Activated CD4-positive, alpha-beta T cell treated with anti-CD3 and anti-CD28 coated beads, Interleukin-2, amount 50 U/mL, for 1 hour (primary cell): ENCODE measurements at regions not wholly inside any gene's neighbourhood (a gene's known extent, or its start where the extent isn't known, plus 50 kb on each side); places are given as distances from the start of the nearest gene placed in this dataset.
"Not testable (repeated sequence)": the region's sequence is repeated elsewhere in the genome, so short reads cannot be mapped to it uniquely, and the experiment has no call there.

Experiments used
- DNase-seq: peaks from one replicate; pipeline ENCODE4 v3.0.0-alpha.2; 2020

DNA sequence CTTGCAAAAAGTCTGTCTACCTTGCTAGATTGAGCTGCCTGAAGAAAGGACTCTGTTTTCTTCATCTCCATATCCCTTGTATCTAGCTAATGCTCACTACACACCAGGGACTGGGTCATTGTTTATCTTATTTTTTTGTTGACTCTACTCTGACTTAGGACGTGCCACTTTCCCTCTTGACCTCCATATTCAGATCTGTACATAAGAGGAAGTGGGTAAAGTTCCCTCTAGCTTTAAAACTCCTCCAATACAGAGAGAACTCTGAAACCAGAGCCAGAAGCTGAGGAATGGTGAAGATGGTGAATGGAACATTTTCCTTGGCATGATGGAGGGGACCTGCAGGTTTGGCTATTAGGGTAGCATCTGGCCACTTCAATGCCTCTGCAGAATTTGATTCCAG lies 2026.1 kb upstream of the TENM3 start:
- no peak for DNase-seq

DNA sequence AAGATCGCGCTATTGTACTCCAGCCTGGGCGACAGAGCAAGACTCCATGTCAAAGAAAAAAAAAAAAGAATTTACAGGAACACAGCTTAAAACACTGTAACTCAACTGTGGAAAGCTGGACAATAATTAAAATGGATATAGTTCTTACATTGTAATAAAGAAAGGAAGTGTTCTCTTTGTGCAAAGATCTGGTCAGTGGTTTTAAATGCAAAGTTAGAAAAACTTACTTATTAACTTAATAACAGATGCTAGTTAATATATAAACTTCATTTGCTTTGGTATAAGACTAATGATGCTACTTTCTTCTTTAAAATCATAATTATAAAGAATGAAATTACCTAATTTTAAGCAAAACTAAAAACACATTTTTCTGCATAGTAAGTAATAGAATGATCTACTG lies 2024.1 kb upstream of the TENM3 start:
- no peak for DNase-seq

DNA sequence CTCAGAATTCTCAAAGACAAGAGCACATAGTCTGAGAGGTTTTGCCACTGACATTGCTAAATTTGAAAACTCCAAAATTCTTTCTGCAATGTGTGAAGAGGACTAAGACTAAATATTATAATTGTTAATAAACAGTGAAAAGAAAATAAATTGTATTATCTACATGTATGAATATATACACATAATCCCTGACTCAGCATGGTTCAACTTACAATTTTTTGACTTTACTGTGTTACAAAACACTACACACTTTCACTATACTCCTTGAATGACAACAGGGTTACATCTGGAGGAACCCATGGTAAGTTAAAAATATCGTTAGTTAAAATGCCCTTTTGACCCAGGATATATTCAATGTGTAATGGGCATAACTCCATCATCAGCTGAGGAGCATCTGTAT lies 2017.2 kb upstream of the TENM3 start:
- DNase-seq = no peak

DNA sequence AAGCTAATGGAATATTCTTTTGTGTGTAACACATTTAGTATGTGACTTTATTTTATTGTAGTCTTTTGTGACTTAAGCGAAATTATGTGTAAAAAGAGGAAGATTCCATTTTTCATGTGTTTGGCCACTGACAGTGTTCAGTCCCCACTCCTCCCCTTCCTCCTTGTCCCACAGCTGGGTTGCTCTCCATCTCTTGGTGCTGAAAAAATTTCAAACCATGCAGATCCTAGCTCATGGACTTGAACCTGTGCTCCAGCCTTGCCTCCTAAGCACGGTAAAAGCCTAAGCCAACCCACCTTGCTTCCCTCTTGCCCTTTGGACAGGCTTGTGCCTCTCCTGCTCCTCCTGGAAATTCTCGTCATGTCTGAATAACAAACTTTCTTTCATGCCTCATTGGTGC lies 2008.5 kb upstream of the TENM3 start:
- DNase-seq = no peak

DNA sequence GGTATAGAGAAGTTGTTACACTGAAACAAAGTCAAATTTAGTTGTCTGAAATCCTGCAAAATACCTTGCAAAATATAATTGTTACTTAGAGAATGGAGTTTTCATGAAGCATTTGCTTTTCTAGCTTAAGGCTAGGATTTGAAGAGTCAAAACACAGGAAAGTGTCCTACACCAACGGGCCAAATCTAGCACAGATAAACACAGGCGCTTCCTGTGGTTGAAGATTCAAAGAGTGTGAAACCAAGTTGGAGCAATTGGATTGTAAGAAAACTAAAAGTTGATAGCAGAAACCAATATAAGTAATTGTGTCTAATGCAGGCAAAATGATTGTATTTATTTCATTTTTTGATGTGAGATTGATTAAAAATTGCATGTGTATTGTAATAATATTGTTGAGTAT lies 2002.5 kb upstream of the TENM3 start:
- no peak for DNase-seq

DNA sequence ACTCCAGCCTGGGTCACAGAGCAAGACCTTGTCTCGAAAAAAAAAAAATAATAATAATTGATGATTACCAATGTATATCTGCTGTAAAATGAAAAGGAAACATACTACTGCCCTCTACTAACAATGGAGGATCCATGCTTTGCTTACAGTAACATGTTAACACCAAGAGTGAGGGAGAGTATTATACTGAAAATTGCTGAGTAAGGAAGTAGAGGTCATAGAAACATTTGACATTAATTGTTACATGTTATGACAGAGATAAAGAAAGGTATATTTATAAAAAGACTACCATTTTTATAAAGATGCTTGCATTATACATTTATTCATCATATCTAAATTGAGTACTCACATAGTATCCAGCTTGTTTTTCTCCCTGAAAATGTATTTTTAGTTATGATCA lies 1989.8 kb upstream of the TENM3 start:
- no peak for DNase-seq

DNA sequence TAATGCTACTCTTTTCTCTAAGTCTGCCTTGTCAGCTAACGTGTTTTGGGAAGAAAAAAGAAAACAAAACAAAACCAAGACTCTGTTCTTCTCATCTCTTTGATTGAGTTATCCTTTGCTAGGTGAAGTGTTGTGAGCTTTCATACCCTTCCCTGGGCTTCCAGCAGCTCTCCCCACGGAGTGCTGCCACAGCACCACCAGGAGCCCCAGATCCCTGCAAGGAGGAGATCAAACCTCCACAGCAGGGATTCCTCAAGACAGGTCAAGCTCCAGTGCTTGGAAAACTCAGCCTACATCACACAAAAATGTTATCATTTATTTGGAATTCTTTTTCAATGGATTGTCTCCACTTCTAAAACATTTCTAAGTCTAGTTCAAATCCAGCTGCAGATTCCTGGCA lies 1981.9 kb upstream of the TENM3 start:
- DNase-seq = no peak

DNA sequence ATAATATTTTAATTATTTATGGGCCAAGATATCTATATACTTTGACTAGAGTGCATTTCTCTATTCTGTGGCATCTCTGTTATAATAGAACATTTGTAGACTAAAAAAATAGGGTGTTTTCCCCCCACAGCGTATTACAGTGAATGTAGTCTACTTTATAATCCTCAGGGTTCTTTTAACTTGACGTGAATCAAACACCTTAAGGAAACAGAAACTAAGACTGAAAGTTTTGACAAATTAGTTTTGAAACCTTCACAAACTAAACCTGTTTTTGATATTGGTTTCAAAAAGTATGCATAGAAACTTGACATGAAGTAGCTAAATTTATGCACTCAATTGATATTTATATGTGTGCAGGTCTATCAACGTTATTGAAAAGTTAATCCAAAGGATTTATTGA lies 1963.1 kb upstream of the TENM3 start:
- no peak for DNase-seq

DNA sequence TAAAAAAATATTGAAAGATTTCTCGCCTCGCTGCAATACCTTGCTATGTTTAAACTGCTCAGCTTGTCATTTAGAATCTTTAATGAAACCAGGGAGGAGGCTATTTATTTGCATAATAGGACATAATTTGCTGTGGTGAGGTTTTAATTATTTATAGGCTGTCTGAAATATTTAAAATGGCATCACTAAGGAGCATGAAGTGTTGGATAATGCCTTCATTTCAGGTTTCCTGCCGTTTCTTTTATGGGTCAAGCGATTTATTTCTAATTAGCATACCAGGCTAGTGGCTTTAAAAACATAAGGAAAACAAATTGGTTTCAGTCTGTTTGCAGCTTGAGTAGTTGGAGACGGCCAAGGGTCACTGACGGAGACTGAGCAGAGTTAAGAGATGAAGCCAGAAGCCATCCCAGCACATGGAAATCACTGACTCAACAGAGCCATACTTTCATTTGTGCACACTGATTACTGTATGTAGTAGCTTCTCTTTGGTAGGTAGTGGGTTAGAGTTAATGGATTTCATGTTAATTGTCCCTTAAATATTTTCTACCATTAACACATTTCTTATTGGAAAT lies 1962.4 kb upstream of the TENM3 start:
- DNase-seq = no peak

DNA sequence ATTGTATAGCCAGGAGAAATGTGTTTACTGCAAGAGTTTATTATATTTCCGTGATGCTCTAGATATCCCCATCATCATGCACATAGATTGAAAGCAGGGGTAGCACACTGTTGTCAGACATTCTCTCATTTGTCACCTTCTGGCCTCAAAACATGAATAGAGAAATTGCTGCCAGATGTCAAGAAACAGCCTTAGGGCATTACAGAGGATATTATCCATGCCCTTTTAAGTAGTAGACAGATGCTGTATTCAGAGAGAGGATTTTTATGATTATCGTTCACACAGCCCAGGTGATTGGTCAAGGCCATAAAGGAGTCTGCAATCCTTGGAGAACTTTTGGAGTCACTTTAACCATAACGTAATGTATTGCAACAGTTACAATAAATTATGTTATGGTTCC lies 1961.5 kb upstream of the TENM3 start:
- DNase-seq = no peak

DNA sequence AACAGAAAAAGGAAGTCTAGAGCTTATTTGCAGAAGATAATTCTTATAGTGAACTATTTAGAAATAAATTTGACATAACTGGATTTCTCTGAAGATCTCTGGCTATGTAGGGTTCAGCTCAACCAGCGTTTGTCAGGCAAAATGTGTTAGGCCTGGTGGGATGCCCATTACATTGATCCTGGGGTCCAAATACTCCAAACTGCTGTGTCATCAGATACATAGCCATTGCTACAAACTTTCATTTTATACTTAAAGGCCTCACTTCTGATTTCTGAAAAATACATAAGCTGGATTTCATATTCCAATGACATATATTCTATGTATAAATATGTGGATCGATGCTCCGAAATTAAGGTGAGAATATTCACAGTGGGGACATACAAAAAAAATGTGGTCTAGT lies 1958.9 kb upstream of the TENM3 start:
- no peak for DNase-seq

DNA sequence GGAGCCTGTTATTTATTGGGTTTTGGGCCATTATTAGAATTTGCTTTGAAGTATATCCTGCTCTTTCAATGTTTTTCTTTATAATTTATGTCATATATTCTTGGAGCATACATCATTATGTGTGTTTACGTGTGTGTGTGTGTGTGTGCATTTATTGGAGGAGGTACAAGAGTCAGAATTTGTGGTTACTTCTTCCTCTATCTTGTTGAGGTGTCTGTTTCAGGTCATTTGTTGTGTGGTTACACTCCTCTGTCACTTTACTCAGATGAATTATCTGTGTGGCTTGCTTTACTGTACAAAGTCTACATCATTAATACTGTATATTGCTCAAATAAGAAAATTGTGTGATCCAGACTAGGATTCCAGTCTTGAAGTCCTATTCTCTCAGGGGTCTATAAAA lies 1957.4 kb upstream of the TENM3 start:
- DNase-seq = no peak

DNA sequence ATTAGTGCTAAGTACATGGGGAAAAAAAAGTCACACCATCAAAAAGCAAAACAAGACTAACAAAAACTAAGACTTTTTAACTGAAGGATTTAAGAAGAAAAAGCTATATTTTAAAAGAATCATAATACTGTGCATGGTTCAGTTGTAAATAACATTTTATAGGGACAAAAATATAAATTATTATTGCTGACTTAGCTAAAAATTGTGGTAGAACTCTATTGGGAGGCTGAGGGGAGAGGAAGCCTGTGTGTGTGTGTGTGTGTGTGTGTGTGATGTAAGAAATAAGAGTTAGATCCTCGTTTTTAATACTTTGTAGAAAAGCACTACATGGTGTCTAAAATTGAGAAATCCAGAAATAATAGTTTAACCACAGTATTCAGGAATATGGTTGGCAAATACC lies 1950.9 kb upstream of the TENM3 start:
- DNase-seq = no peak

DNA sequence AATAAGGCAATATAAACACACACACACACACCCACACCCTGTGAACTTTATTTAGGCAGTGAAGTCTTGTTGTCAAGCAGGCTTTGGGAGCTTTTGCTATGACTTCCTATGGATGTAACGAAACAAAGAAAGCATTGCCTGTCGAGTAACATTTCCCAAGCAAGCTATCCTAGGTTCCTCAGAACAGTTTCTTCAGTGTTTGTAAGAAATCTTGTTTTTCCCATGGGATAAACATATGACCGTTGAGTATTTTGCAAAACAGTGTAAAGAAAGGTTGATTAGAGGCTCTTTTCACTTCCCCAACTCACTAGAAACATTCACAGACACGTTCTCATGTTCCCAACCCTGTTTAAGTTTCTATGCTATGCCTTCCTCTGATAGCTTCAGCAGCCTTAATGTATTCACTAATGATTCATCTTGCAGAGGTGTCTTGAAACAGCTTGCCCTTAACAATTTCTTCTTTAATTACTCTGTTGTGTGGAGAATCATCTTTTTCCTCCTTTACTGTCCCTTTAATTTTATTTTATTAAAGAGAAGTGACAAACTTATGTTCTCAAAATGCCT lies 1947.1 kb upstream of the TENM3 start:
- no peak for DNase-seq

DNA sequence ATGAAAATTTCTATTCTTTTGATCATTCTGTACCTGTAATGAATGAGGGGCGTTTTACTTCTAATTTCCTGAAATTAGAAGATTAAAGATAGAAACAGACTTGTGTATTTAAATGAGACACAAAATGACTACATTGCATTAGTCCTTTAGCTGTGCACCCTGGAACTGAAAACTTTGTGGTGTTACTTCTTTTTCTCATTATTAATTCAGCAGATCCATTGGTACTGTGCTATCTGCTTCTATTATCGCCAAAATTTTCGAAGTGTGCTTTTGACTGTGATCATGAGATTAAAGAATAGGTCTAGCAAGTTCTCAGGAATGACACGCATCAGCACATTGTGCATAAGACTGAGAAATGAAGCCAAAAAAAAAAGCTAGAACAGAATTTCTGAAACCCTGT lies 1938.9 kb upstream of the TENM3 start:
- no peak for DNase-seq

DNA sequence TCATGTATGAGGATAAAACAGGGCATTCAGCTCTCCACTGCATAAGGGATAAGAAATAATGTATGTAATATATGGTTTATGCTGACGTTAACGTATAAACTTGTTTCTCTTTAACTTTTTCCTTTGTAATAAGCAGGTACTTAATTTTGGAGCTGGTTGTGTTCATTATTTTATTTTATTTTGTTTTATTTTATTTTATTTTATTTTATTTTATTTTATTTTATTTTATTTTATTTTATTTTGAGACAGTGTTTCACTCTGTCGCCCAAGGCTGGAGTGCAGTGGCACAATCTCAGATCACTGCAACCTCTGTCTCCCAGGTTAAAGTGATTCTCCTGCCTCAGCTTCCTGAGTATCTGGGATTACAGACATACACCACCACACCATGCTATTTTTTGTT lies 1932.6 kb upstream of the TENM3 start:
- no peak for DNase-seq

DNA sequence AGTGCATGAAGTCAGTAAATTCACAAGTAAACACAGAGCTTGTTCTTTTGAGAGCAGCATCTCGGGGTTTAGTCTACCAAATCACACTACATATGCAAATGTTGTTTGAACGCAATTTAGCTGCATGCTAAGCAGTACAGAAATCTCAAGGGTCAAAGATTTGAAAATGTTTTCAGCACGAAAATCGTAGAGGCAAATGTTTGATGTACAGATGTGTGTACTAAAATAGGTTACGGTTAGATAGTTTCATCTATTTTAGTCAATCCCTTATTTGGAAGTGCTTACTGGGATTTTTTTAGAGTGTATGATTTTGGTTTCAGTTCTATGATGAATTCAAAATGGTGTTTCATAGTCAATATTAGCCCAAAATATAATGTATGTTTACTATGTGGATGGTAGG lies 1928.2 kb upstream of the TENM3 start:
- DNase-seq = no peak

DNA sequence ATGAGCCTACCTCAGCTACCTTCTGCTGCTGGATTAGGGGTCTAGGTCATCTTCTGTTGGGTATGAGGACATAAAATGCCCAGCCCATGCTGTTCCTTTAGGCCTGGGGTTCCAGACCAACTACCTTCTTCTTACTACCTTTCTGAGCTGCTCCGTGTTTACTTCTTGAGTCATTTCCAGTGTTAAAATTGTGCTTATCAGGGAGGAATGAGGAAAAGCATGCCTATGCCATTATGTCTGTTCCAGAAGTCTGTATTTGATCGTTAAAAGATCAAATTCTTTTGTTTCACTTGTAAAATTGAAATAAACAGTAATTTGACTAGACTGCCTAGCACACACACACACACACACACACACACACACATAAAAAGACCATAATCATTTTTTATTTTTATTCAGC lies 1912.7 kb upstream of the TENM3 start:
- no peak for DNase-seq

DNA sequence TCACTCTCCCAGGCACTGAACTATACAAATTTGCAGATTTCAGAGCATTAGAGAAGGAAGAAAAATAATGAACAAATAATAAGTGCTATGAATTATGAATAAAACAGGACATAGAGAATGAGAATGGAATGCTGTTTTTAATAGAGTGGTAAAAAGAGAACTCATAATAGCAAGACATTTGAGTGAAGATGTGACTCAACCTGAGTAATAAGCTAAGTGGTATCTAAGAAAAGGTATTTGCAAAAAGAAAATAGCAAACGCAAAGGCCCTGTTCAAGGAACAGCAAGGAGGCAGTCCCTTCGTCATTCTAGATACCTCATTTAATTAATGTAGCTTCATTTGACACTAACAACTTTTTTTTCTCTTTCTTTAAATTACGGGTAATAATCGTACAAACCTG lies 1910.0 kb upstream of the TENM3 start:
- no peak for DNase-seq

DNA sequence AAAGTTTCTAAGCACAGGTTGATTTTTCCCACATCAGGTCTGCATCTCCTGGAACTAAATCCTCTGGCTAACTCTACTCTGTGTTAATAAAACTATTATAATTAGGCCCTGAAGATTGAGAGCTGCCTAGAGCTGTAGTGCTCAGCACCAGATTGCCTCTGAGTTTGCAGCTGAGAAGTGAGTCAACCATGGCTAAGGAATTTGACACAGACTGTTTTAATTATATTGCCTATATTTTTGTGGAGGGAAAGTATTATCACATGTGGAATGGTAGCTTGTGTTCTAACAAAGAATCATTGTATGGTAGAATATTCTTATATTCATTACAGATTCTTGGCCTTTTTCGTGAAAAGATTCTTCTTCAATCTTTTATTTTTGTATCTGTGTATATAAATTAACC lies 1907.6 kb upstream of the TENM3 start:
- DNase-seq = no peak

DNA sequence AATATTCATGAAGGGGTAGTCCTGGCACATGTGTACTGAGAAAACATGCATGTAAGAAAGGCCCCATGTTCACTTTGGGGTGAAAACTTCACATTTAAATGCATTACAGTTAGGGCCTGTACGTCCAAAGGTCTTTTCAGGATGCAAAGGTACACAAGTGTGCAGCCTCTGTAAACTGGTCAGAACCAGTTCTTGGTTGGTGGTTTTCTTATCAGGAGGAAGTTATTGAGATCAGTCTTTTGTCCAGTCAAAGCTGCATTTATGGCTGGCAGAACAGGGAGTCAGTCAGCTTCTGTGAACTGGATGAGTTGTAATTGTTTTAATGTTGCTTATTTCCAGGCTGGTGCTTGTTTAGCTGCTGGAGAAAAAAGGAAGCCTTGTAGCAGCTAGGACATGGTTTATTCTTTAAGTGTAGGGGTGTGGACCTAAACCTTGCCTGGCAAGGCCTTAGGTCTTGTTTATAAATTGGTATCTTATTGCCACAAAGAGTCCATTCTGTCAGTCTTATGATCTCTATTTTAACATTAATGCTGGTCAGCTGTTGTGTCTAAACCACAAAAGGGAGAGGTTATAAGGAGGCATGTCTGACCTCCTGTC lies 1906.6 kb upstream of the TENM3 start:
- no peak for DNase-seq

DNA sequence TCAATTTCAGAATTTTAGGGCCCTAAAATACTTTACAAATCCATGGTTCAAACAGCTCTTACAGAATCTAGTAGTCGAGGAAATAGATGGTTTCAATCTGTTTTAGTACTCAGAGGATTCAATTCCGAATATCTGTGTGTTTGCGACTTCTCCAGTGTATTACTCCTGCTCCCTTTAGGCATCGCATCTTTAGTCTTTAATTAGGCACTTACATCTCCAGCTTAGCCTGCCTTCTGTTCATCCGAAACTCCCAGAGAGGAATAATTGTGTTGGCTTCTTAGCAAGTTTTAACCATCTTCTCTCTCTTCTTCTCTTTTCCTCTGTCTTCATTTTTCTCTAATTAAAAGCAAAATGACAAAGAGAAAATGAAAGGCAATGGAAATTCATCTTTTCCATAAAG lies 1901.3 kb upstream of the TENM3 start:
- DNase-seq = no peak

DNA sequence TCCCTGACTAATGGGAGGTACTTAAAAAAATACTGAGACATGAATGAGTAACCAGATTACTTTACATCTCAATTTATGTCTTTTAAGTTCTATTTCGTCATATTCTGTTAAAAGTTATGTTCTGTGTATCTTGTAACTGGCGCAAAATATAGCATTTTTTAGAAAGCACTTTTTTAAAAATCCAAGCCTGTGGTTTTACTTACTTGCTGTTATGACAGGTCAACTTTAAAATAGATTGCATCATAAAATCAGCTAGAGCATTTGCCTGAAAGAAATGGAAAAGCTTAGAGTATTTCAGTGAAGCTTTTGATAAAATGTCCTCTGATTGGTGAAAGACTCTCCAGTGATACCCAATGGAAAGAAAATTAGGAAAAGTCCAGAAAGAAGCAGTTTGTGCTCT lies 1892.3 kb upstream of the TENM3 start:
- no peak for DNase-seq

DNA sequence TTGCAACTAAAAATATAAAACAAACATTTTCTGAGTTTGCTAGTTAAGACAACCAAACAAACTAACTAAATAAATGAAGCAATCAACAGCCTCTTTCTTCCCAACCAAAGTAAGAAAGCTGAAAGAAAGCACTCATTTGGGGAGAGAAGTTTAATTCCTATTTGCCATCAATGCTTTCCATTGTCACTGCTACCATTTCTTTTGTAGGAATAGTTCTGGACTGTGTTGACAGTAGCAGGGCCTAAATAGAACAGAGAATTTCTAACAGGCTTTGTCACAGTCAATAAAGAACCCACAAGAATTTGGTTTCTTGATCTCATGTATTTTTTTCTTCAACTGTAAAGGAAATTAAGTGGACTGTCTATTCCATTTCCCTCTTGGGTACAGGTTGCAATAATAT lies 1886.4 kb upstream of the TENM3 start:
- no peak for DNase-seq

DNA sequence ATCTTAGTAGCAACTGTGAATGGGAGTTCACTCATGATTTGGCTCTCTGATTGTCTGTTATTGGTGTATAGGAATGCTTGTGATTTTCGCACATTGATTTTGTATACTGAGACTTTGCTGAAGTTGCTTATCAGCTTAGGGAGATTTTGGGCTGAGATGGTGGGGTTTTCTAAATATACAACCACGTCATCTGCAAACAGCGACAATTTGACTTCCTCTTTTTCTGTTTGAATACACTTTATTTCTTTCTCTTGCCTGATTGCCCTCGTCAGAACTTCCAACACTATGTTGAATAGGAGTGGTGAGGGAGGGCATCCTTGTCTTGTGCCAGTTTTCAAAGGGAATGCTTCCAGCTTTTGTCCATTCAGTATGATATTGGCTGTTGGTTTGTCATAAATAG lies 1883.1 kb upstream of the TENM3 start:
- not testable (repeated sequence) for DNase-seq
